Amniotic epithelial cell (primary cell): ENCODE measurements at regions not wholly inside any gene's neighbourhood (a gene's known extent, or its start where the extent isn't known, plus 50 kb on each side); places are given as distances from the start of the nearest gene placed in this dataset.

Experiments
- DNase-seq: peaks from one replicate; pipeline ENCODE4 v3.0.0-alpha.2; 2010; ENCODE audit warnings: low read depth

DNA sequence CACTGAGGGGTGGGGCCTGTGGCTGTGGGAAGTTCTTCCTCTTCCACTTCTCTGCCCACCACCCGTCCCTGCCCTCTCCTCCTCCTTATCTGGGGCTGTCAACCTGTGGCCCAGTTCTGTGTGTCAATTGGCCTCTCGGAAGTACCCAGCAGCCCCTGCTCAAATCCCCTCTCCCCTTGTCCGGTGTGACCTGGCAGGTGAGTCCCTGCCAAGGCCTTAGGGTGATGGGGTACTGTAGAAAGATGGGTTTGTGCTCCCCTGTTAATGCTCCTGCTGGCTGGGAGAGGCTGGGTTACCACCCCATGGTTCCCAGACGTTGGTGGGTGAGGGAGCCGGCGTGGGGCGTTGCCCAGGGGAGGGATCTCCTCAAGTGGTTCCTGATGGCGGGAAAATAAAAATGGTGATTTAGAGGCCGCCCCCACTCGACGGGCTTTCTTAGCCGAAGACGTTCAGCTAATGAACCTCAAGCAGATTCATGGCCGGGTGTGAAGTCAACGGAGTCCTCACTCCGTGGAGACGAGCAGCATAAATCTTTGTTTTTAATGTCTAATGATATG, 141.2 kb downstream of the URI1 start:
- DNase-seq = no peak

GRCh38 chr19:30083701-30084156, 141.7 kb downstream of the URI1 start:
- DNase-seq = no peak

DNA sequence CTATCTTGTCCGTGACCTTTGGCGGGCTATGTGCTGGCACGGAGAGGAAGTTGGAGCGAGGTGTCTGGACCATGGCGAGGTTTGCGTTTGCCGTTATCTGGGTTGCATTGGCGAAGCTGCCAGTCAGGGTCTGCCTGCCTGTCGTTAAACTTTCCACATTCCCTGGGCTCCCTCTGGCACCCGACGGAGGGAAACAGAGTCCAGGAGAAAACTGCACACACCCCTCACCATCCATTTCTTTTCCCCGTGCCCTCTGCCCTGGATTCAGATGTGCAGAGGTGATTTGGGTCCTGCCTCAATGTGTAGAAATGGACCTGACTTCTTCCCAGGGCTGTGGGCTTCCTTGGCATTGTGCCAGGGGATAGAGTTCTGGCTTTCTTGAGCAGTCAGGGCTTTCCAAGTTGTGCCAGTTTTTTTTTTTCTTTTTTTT, 142.4 kb downstream of the URI1 start:
- no peak for DNase-seq

DNA sequence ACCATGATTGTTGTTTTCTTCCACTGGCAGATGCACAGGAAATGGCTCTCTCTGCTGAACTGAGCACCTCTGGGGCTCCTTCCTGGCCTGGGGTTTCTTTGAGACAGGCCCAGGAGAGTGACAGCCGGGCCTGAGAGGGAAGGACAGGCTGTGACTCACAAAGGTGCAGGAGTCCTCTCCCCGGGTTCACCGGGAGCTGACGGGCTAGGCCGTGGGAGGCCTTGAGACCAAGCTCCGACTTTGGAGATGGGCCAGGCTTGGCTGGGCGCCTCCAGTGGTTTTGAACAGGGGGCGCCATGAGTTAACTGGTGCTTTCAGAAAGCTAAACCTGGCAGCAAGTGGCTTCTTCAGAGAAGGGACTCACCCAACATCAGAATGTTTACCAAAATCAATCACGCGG, 143.4 kb downstream of the URI1 start:
- DNase-seq = no peak

DNA sequence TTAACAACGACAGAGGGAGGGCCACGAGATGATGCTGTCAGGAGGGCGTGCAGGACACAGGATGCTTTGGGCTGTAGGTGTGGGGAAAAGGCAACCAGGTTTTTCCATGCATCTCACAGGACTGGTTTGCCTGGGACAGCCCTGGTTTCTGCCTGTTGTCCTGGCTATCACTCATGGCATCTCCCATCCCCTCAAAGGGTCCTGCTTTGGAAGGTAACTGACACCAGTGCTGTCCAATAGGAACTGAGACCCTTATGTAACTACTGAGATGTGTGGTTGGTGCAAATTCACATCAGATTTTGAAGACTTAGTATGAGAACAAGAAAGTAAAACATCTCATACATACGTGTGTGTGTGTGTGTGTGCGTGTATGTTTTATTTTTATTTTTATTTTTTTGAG, 144.2 kb downstream of the URI1 start:
- no peak for DNase-seq

GRCh38 chr19:30086916-30087315, 144.9 kb downstream of the URI1 start:
- no peak for DNase-seq

GRCh38 chr19:30087381-30088138, 145.5 kb downstream of the URI1 start:
- DNase-seq = no peak

DNA sequence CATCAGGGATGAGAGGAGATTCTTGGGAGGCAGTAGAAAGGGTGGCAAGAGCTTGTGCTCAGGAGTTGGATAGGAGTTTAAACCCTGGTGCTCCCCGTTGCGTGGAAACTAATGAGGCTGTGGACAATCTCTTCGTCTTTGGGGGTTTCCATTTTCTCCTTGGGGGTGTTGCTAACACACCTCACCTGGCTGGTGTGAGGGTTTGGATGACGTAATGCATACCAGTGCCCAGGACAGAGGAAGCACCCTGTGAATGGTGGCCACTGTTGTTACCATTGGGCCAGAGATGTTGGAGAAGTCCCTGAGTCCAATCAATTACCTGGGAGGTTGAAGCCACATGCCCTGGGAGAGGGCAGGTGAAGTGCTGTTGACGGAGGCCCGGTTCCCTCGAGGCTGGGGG, 146.5 kb downstream of the URI1 start:
- DNase-seq = no peak

GRCh38 chr19:30089086-30089665, 147.1 kb downstream of the URI1 start:
- no peak for DNase-seq

GRCh38 chr19:30090476-30090875, 148.4 kb downstream of the URI1 start:
- no peak for DNase-seq

DNA sequence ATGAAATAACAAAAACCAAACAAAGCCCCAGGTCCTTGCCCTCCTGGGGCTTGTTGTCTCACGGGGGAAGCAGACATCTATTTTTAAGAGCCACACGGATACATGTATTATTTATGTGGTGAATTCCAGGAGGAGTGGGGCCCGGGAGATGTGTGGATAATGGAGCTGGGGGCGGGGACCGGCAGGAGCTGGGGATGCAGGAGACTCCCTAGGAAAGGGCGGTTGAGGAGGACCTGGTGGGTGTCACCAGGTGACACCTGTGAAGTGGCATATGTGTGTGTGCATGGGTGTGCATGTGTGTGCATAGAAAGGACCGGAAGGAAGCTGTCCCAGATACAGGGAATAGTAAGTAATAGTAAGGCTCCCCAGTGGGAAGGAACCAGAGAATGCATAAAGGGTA, 148.9 kb downstream of the URI1 start:
- DNase-seq = no peak

GRCh38 chr19:30091456-30091855, 149.4 kb downstream of the URI1 start:
- no peak for DNase-seq

- DNase-seq = no peak
These were observed 149.8 kb downstream of the URI1 start for GRCh38 chr19:30091856-30092255.

DNA sequence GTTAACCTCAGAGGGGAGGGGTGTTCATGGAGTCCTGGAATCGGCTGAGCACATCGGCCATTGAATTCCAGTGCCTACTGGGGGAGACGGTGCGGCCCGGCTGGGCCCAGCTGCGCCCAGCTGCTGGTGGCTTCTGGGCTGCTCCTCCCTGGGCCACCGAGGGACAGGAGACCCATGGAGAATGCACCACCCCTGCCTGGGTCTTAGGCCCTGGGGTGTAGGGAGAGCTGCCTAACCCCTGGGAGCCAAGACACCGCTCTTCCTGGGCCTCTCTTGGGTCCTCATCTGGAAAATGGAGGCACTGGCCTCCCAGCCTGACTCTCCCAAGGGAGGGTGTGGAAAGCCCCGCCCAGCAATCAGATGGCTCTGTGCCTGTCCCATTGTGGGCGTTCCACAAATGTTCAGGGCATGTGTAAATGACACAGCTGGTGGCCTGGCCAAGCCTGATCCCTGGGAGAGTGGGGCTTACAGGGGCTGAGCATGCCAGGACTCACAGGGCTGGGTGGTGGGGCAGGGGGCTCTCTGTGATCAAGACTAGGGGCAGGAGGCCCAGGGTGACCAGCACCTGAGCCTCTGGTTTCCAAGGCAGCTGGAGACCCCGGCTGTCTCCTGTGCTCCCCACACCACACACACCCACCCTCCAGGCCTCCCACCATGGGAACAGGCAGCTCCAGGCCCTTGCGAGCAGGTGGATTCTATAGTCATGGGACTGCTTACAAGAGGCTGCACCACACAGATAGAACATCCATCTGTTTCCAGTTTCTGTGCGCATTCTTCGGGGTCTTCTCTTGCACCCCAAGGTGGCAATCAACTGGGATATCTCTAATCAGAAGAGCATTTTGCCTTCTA, 150.9 kb downstream of the URI1 start:
- DNase-seq = no peak

DNA sequence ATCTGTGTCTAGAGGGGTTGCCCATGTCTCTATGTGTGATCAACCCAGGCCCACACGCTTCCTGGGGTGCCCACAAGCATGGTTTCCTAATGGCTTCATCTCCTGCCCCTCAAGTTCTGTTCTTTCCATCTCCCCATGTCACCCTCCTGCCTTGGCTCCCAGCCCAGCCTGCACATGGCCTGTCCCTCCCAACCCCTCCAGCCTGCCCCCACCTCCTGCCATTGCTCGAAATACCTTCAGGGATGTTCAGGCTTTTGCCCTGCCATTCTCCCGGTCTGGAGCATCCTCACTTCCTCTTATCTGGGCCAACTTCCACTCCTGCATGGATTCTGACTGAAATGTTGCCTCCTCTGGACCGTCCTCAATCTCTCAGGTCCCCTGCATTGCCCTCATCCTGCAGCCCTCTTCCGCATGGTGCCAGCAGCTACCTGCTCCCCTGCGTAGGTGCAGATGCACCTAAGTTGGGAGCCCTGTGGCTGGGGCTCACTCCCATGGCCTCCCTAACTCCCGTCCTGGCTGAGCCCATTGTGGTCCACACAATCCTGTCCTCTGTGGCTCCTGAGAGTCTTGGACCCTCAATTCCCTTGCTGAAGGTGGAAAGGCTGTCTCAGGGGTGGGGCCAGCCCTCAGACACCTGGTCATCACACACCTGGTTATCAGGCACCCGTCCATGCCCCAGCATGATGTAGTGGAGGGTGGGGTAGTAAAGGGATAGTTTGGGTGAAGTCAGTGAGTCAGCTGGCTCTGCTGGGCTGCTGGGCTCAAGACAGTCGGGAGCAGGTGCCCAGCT, 152.1 kb downstream of the URI1 start:
- no peak for DNase-seq

GRCh38 chr19:30094756-30095140, 152.7 kb downstream of the URI1 start:
- no peak for DNase-seq

- no peak for DNase-seq
These were observed 153.1 kb downstream of the URI1 start for GRCh38 chr19:30095171-30095570.

GRCh38 chr19:30096596-30097370, 154.7 kb downstream of the URI1 start:
- DNase-seq = no peak

- DNase-seq = no peak
These were observed 155.8 kb downstream of the URI1 start for GRCh38 chr19:30097746-30098280.

DNA sequence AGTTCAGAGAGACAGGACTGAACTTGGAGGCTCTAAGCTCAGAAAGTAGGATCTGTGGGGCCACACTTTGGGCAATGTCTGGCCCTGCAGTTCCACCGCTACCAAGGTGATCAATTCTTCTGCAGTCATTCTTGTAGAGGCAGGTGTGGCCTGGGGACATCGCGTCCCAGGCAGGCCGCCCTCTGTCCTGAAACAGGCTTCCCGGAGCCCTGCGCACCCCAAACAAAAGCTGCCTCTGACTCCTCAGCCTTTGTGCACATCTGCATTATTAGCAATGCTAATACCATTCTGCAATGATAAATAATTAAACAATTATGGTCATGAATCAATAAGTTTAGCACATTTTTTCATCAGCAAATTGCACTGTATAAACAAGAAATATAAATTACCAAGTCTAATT, 160.2 kb downstream of the URI1 start:
- DNase-seq = no peak

DNA sequence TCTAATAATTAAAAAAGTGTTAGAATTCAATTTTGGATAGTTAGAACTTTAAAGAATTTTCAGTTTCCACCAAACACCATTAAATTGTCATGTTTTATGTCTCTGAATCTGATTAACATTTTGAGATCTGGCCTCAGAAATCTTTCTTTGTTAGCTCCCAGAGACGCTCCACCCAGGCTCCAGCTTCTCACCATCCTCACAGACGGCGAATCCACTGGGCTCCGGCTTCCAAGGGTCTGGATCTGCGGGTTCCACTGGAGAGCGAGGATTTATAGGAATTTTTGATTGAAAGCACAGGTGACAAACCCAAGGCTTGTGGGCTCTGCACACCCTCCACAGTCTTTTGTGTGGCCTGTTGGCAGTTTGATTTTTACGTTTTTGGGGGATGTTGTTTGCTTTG, 160.6 kb downstream of the URI1 start:
- DNase-seq = no peak
